Kidney epithelial cell (primary cell): ENCODE measurements at regions not wholly inside any gene's neighbourhood (a gene's known extent, or its start where the extent isn't known, plus 50 kb on each side); places are given as distances from the start of the nearest gene placed in this dataset.

Experiments
- DNase-seq: peaks from one replicate; pipeline ENCODE4 v3.0.0-alpha.2; 2010; ENCODE audit warnings: low read depth
- H3K27me3 ChIP-seq: 2 replicates; pipeline ENCODE4 v1.6.0; 2011; ENCODE audit warnings: low read length; ENCODE audit not compliant: control insufficient read depth, insufficient read depth
- H3K36me3 ChIP-seq: 2 replicates; pipeline ENCODE4 v1.5.1; 2011; ENCODE audit warnings: low read length; ENCODE audit not compliant: control insufficient read depth, insufficient read depth
- H3K4me3 ChIP-seq: 2 replicates; pipeline ENCODE4 v1.5.1; 2011; ENCODE audit warnings: low read depth, mild to moderate bottlenecking, control low read depth, low read length
- TF ChIP-seq, protein P1 (sequence below): IDR thresholded peaks from 2 replicates; pipeline ENCODE4 v1.5.1; 2011; ENCODE audit warnings: mild to moderate bottlenecking, moderate library complexity, low read length, control low read depth, inconsistent platforms; ENCODE audit not compliant: insufficient read depth, poor library complexity, severe bottlenecking

DNA sequence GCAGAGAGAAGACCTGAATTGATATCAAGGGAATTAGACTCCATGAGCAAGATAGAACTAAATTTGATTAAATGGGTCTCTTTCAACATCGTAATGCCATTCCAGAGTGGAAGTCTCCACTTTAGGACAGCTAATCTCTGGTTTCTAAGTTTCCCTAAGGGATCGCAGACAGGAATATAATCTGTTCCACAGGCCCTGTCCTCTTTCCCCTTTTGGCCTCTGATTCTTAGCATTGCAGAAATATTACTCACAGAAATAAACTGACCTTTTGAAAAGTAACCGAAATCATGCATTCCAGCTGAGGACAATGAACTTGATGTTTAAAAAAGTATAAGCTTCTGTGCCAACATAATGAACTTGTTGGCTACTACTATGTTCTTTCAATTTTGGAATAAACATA lies 227.8 kb downstream of the ETS1 start:
- TF ChIP-seq, protein P1, sequence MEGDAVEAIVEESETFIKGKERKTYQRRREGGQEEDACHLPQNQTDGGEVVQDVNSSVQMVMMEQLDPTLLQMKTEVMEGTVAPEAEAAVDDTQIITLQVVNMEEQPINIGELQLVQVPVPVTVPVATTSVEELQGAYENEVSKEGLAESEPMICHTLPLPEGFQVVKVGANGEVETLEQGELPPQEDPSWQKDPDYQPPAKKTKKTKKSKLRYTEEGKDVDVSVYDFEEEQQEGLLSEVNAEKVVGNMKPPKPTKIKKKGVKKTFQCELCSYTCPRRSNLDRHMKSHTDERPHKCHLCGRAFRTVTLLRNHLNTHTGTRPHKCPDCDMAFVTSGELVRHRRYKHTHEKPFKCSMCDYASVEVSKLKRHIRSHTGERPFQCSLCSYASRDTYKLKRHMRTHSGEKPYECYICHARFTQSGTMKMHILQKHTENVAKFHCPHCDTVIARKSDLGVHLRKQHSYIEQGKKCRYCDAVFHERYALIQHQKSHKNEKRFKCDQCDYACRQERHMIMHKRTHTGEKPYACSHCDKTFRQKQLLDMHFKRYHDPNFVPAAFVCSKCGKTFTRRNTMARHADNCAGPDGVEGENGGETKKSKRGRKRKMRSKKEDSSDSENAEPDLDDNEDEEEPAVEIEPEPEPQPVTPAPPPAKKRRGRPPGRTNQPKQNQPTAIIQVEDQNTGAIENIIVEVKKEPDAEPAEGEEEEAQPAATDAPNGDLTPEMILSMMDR = no peak
- no peak for DNase-seq
- Histone ChIP-seq H3K36me3 (no peaks in the 10 kb centered on the region), H3K27me3 (no peaks in the 10 kb centered on the region), H3K4me3 (no peak overlapping the region)

DNA sequence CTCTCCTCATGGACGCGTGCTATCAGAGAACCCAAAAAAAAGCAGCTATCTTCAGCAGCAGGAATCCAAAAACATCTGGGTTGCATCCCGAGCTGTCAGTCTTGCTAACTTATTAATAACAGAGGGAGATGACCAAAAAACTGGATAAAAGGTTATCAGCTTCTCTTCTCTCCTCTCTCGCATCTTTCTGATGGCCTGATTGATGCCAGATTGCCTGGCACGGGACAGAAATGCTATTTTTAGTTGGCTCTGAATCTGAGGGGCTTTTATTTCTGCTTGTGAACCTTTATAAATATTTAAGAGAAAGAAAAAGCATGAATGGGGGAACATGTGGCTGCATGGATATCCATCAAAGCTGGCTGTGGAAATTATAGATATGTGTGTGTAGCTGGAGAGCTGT lies 230.3 kb downstream of the ETS1 start:
- Histone ChIP-seq H3K4me3 (no peak overlapping the region), H3K27me3 (no peaks in the 10 kb centered on the region), H3K36me3 (no peaks in the 10 kb centered on the region)
- DNase-seq = no peak
- TF ChIP-seq, protein P1 = no peak

DNA sequence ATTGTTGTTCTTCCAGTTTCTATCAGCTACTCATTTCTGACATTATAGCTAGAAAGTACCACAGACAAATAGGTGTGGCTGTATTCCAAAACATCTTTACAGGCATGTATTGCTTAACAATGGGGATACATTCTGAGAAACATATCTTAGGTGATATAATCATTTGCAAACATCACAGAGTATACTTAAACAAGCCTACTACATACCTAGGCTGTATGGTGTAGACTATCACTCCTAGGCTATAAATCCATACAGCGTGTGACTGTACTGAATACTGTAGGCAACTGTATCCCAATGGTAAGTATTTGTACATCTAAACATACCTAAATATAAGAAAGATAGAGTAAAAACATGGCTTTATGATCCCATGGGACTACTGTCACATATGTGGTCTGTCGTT lies 231.8 kb downstream of the ETS1 start:
- Histone ChIP-seq H3K4me3 (no peak overlapping the region), H3K27me3 (no peaks in the 10 kb centered on the region), H3K36me3 (no peaks in the 10 kb centered on the region)
- DNase-seq = no peak
- TF ChIP-seq, protein P1 = no peak

DNA sequence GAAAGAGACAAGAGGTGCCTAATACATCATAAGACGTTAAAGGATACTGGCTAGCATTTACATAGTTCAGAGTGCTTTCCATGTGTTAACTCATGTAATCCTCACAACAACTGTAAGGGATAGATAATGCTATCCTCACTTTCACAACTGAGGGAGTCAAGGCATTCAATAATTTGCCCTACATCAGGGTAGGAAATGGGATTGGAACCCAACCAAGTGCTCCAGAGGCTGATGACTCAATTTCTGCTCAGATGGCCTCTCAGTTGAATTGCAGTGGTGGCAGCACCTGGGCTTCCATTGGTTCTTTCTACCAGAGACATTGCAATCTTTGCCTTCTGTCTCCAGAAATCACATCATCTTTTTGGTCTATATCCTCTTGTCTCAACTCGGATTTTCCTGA lies 232.9 kb downstream of the ETS1 start:
- no peak for DNase-seq

DNA sequence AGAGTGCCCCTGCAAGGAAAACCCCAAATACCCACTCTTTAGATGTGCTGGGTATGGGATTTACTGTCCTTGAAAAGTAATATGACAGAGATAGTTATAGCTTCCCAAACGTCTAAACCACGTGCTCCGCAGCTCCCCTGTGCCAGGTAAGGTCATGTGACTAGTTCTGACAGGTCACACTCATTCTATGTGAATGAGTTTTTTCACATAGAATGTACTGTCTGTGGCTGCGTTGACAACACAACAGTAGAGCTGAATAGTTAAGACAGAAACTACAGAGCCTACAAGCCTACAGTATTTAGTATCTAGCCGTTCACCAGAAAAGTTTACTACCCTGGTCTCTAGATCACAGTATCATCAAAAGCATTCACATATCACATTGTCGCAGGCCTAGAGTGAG lies 236.2 kb downstream of the ETS1 start:
- DNase-seq = no peak
- TF ChIP-seq, protein P1 = no peak
- Histone ChIP-seq H3K27me3 (no peaks in the 10 kb centered on the region), H3K36me3 (no peaks in the 10 kb centered on the region), H3K4me3 (no peak overlapping the region)

More for the DNA sequence above, 232.9 kb downstream of the ETS1 start:
- Histone ChIP-seq H3K27me3 (no peaks in the 10 kb centered on the region), H3K4me3 (no peak overlapping the region), H3K36me3 (no peaks in the 10 kb centered on the region)
- TF ChIP-seq, protein P1 = no peak

DNA sequence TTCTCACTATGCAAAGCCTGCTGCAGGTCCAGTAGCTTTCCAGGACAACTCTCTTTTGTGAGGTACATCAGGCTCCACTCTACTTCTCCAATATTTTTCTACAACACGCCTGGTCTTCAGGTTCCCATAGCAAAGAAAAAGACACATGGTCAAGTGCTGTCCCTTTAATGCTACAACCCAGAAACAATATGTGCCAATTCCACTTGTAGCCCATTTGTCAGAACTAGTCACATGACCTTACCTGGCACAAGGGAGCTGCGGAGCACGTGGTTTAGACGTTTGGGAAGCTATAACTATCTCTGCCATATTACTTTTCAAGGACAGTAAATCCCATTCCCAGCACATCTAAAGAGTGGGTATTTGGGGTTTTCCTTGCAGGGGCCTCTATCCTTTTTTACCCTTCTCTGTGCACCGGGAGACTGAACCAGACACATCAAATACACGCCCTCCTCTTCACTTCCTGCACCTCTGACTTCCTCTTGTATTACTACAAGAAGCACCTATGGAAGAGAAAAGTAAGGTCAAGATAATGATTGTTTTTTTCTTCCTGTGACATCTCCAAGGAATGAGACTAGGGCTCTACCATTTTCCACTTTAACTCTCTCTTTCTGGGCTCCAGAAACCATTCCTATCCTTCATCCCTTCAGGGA lies 237.6 kb downstream of the ETS1 start:
- H3K4me3 ChIP-seq = no peak overlapping the region
- TF ChIP-seq, protein P1 = no peak
- no peaks in the 10 kb centered on the region for H3K36me3 ChIP-seq
- no peaks in the 10 kb centered on the region for H3K27me3 ChIP-seq
- DNase-seq = no peak
